ENCODE measurements at regions not wholly inside any gene's neighbourhood (a gene's known extent, or its start where the extent isn't known, plus 50 kb on each side); places are given as distances from the start of the nearest gene placed in this dataset.

- TF ChIP-seq POLR2A (IDR thresholded peaks at IDR 0.05; ENCODE audit: borderline replicate concordance, extremely low read depth, insufficient read depth, insufficient read length) (no peak), CTCF (IDR thresholded peaks at IDR 0.05 in 2 of 3, conservative IDR thresholded peaks at IDR 0.05 in 1 of 3; ENCODE audit: borderline replicate concordance in 1 of 3, insufficient read depth in 1 of 3, low read depth in 2 of 3, low read length in 2 of 3) (no peak), POLR2AphosphoS5 (IDR thresholded peaks at IDR 0.05; ENCODE audit: low read depth, low read length) (no peak), ATF3 (IDR thresholded peaks at IDR 0.05) (no peak), ELF1 (IDR thresholded peaks at IDR 0.05; ENCODE audit: borderline replicate concordance, low read depth) (no peak), RAD21 (IDR thresholded peaks at IDR 0.05; ENCODE audit: low read depth) (no peak), FOSL1 (IDR thresholded peaks at IDR 0.05; ENCODE audit: low read depth) (no peak)
Observed at GRCh38 chr10:29217292-29217738, 71.6 kb upstream of the LYZL1 start.

Measured in HCT116 (cell line).